ENCODE measurements at regions not wholly inside any gene's neighbourhood (a gene's known extent, or its start where the extent isn't known, plus 50 kb on each side); places are given as distances from the start of the nearest gene placed in this dataset.
A peak's percentile ranks its signal among the peaks of the same experiment; 100 is the strongest.
"Not testable (repeated sequence)": the region's sequence is repeated elsewhere in the genome, so short reads cannot be mapped to it uniquely, and the experiment has no call there.

DNA sequence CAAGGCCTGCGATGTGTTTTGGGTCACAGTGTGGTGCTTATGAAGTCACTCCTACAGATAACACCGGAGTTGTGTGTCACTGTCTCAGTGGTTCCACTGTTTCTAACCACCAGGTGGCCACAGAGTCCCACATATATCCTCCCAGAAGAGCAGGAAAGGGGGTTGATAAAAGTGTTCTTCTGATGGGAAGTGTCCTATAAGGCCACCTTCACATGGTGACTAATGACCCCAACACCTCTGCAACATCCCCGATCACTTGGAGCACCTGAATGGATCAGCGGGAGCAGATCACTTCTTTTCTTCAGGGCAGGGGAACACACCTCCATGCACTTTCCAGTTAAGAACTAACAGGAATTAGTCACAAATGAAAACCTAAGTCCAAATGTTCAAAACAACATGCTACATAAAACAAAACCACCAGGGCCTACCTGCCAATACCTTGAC, 111.5 kb downstream of the PPIAL4G start:
- H3K4me3 ChIP-seq; H3K4me1 ChIP-seq; in situ Hi-C loops (cut with MboI; ENCODE audit: low sequenced_read_pairs in 4 of 4); intact Hi-C loops (cut with DNase I; ENCODE audit: low total_unique reads); H3K27me3 ChIP-seq; H3K9me3 ChIP-seq; H3K27ac ChIP-seq; H3K36me3 ChIP-seq: not testable (repeated sequence)
- ATAC-seq (peak in 1 of 2 donors; percentile 63), DNase-seq (peak in 1 of 2 donors; percentile 25)
- peak in 4 of 5 experiments; percentile 45 to 57 (median 51) for TF ChIP-seq CTCF (IDR thresholded peaks at IDR 0.05 in 4 of 5, conservative IDR thresholded peaks at IDR 0.05 in 1 of 5)

DNA sequence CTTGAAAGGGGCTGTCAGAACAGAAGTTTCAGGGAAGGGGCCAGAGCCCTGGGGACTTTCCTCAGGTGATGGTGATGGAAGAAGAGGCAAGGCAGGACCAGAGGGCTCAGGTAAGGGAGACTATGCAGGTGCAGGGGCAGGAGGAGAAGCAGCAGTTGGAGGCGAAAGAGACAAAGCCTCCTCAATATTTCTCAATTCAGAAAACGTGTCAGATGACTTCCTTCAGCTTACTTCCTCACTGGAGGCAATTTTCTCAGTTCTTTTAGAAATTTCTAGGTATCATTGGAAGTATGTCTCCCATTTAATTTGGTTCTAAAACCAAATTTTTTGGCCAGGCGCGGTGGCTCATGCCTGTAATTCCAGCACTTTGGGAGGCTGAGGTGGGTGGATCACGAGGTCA, 112.4 kb downstream of the PPIAL4G start:
- DNase-seq; H3K36me3 ChIP-seq; intact Hi-C loops (cut with DNase I; ENCODE audit: low total_unique reads); H3K9me3 ChIP-seq; in situ Hi-C loops (cut with MboI; ENCODE audit: low sequenced_read_pairs in 4 of 4); ATAC-seq; H3K4me1 ChIP-seq; H3K27ac ChIP-seq; H3K27me3 ChIP-seq; H3K4me3 ChIP-seq: not testable (repeated sequence)

- ATAC-seq (no peak), DNase-seq (no peak)
- no peak for TF ChIP-seq CTCF (IDR thresholded peaks at IDR 0.05 in 4 of 5, conservative IDR thresholded peaks at IDR 0.05 in 1 of 5)
- TF ChIP-seq POLR2A (IDR thresholded peaks at IDR 0.05), result no peak
- H3K36me3 ChIP-seq, result no peaks in the 10 kb centered on the region
- in situ Hi-C loops (cut with MboI; ENCODE audit: low sequenced_read_pairs in 4 of 4) (no loop called here), intact Hi-C loops (cut with DNase I; ENCODE audit: low total_unique reads) (no loop called here)
- no peaks in the 10 kb centered on the region for H3K9me3 ChIP-seq
- no peaks in the 10 kb centered on the region for H3K4me1 ChIP-seq
- peaks cover 1 to 5% (median 3%) of the 10 kb centered on the region in 3 donors for H3K27me3 ChIP-seq
- H3K27ac ChIP-seq, result no peak overlapping the region
- H3K4me3 ChIP-seq, result no peak overlapping the region
Measured at GRCh38 chr1:148367596-148367995, 115.5 kb downstream of the PPIAL4G start.

GRCh38 chr1:148366136-148366753, 116.9 kb downstream of the PPIAL4G start:
- H3K36me3 ChIP-seq; H3K4me3 ChIP-seq; H3K9me3 ChIP-seq; H3K4me1 ChIP-seq; intact Hi-C loops (cut with DNase I; ENCODE audit: low total_unique reads); DNase-seq; H3K27ac ChIP-seq; in situ Hi-C loops (cut with MboI; ENCODE audit: low sequenced_read_pairs in 4 of 4); ATAC-seq: not testable (repeated sequence)
- H3K27me3 ChIP-seq, result peaks cover 13 to 18% (median 15%) of the 10 kb centered on the region in 3 donors

- in situ Hi-C loops (cut with MboI; ENCODE audit: low sequenced_read_pairs in 4 of 4); H3K4me1 ChIP-seq; H3K4me3 ChIP-seq; DNase-seq; H3K36me3 ChIP-seq; intact Hi-C loops (cut with DNase I; ENCODE audit: low total_unique reads); H3K27ac ChIP-seq; ATAC-seq; H3K9me3 ChIP-seq: not testable (repeated sequence)
- H3K27me3 ChIP-seq, result peaks cover 15 to 25% (median 22%) of the 10 kb centered on the region in 3 donors
Measured at GRCh38 chr1:148365151-148365550, 118.0 kb downstream of the PPIAL4G start.

DNA sequence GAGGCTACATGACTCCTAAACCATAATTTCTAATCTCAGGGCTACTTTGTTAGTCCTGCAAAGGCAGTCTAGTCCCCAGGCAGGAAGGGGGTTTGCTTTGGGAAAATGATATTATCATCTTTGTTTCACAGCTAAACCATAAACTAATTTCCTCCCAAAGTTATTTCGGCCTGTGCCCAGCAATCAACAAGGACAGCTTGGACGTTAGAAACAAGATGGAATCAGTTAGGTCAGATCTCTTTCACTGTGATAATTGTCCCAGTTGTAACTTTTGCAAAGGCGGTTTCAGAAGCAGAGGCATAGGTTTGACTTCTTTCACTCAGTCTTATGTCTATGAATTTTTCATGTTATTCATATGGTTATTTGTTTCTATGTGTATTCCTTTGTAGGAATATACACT, 119.1 kb downstream of the PPIAL4G start:
- H3K9me3 ChIP-seq; ATAC-seq; H3K36me3 ChIP-seq; intact Hi-C loops (cut with DNase I; ENCODE audit: low total_unique reads); H3K4me3 ChIP-seq; H3K4me1 ChIP-seq; H3K27ac ChIP-seq; in situ Hi-C loops (cut with MboI; ENCODE audit: low sequenced_read_pairs in 4 of 4); DNase-seq: not testable (repeated sequence)
- peaks cover 20 to 25% (median 22%) of the 10 kb centered on the region in 3 donors for H3K27me3 ChIP-seq

DNA sequence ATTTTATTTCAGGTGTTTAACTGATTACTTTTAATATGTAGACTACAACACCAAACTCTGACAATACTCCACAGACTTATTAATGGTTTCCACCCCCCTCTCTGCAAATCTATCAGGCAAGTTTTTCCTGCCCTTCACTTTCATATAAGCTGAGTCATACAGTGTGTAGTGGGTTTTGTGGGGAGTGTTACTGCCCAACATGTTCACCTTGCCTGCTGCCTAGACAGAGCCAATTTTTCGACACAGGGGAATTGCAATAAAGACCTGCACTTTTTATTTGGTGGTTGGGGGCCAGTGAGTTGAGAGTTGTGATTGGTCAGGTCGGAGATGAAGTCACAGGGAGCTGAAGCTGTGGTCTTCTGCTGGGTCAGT, 119.7 kb downstream of the PPIAL4G start:
- Histone ChIP-seq H3K36me3 (no peaks in the 10 kb centered on the region), H3K4me1 (no peaks in the 10 kb centered on the region), H3K9me3 (no peaks in the 10 kb centered on the region), H3K27ac (no peak overlapping the region), H3K4me3 (no peak overlapping the region), H3K27me3 (peaks cover 20 to 25% (median 22%) of the 10 kb centered on the region in 3 donors)
- TF ChIP-seq POLR2A (IDR thresholded peaks at IDR 0.05) (no peak), CTCF (IDR thresholded peaks at IDR 0.05 in 4 of 5, conservative IDR thresholded peaks at IDR 0.05 in 1 of 5) (no peak)
- DNase-seq (no peak), ATAC-seq (no peak)
- in situ Hi-C loops (cut with MboI; ENCODE audit: low sequenced_read_pairs in 4 of 4) (no loop called here), intact Hi-C loops (cut with DNase I; ENCODE audit: low total_unique reads) (no loop called here)
